A549 (cell line): ENCODE measurements at regions not wholly inside any gene's neighbourhood (a gene's known extent, or its start where the extent isn't known, plus 50 kb on each side); places are given as distances from the start of the nearest gene placed in this dataset.

Source experiments
- ATAC-seq, 2 experiments: fragments of 200-7000 bp in 1 of 2; fragments of >200 bp in 1 of 2; cut with Nextera tagmentation in 1 of 2; cut with Tn5 transposase in 1 of 2; 3 replicates each; pipeline versions ENCODE4 v1.8.0 to v1.9.1; 2018 to 2020; ENCODE audit warnings: mild to moderate bottlenecking in 1 of 2, moderate library complexity in 1 of 2
- CTCF ChIA-PET: fragments of 300-600 bp; sonication (Branson Sonifier 250); formaldehyde crosslinking; extraction: SDS; loops from one replicate; lab custom pipeline; 2021; ENCODE audit warnings: antibody characterized with exemption, inconsistent platforms; lab: Yijun Ruan, JAX
- POLR2A ChIA-PET: fragments of 350-600 bp; formaldehyde crosslinking; extraction: SDS; loops from one replicate; lab custom pipeline; 2021; ENCODE audit warnings: antibody characterized with exemption, inconsistent platforms; lab: Yijun Ruan, JAX
- DNase-seq, 2 experiments: peaks; one replicate each; pipeline versions ENCODE4 v3.0.0 to v3.0.0-alpha.2; 2011 to 2016; ENCODE audit warnings: low read depth in 1 of 2, low spot score in 1 of 2
- FAIRE-seq: peaks from 2 replicates; lab custom pipeline; 2011; peaks lifted over from hg19 to GRCh38; lab: Jason Lieb, UNC
- H3K27ac ChIP-seq, 2 experiments: fragments of >200 bp; sonication (Bioruptor Twin); formaldehyde crosslinking; 3 replicates each; pipeline ENCODE4 v1.5.1; 2016 to 2017
- H3K4me1 ChIP-seq: fragments of >200 bp; sonication (Bioruptor Twin); formaldehyde crosslinking; 3 replicates; pipeline ENCODE4 v1.6.1; 2016
- H3K4me2 ChIP-seq: fragments of >200 bp; sonication (Bioruptor Twin); formaldehyde crosslinking; 3 replicates; pipeline ENCODE4 v1.6.1; 2016
- H3K4me3 ChIP-seq: fragments of >200 bp; sonication (Bioruptor Twin); formaldehyde crosslinking; 3 replicates; pipeline ENCODE4 v1.5.1; 2016
- H3K9me3 ChIP-seq: fragments of >200 bp; sonication (Bioruptor Twin); formaldehyde crosslinking; 3 replicates; pipeline ENCODE4 v1.6.1; 2016
- BHLHE40 ChIP-seq: IDR thresholded peaks from 2 replicates; pipeline ENCODE4 v1.6.1; 2012; ENCODE audit warnings: low read depth, low read length, inconsistent platforms
- CBX8 ChIP-seq: fragments of 200-600 bp; sonication (generic); IDR thresholded peaks from 2 replicates; pipeline ENCODE4 v1.6.1; 2016
- CHD4 ChIP-seq: fragments of 200-600 bp; sonication (generic); IDR thresholded peaks from 2 replicates; pipeline ENCODE4 v1.6.1; 2016; ENCODE audit warnings: antibody characterized with exemption, mild to moderate bottlenecking, borderline replicate concordance
- EHF ChIP-seq: fragments of 250-450 bp; sonication (Bioruptor Pico); IDR thresholded peaks from 2 replicates; pipeline ENCODE4 v1.5.0; 2020; ENCODE audit warnings: mild to moderate bottlenecking
- EP300 ChIP-seq, 2 experiments: fragments of >200 bp; sonication (Bioruptor Twin); formaldehyde crosslinking; IDR thresholded peaks; 2 replicates in 1 of 2; 3 replicates in 1 of 2; pipeline ENCODE4 v1.6.1; 2016 to 2017
- HEYL ChIP-seq: fragments of 250-450 bp; sonication (Bioruptor Pico); IDR thresholded peaks from 2 replicates; pipeline ENCODE4 v1.8.0; 2021; ENCODE audit warnings: mild to moderate bottlenecking, moderate library complexity
- HOXA7 ChIP-seq: fragments of 250-450 bp; sonication (Bioruptor Pico); IDR thresholded peaks from 2 replicates; pipeline ENCODE4 v1.5.0; 2020; ENCODE audit warnings: mild to moderate bottlenecking, moderate library complexity
- JUN ChIP-seq, 2 experiments: fragments of >200 bp; sonication (Bioruptor Twin); formaldehyde crosslinking; IDR thresholded peaks; 2 replicates in 1 of 2; 3 replicates in 1 of 2; pipeline ENCODE4 v1.6.1; 2016 to 2017
- JUNB ChIP-seq: fragments of >200 bp; sonication (Bioruptor Twin); formaldehyde crosslinking; IDR thresholded peaks from 2 replicates; pipeline ENCODE4 v1.6.1; 2016
- KDM1A ChIP-seq: fragments of 200-600 bp; sonication (generic); IDR thresholded peaks from 2 replicates; pipeline ENCODE4 v1.6.1; 2016; ENCODE audit warnings: low read depth, mild to moderate bottlenecking
- MAFK ChIP-seq: fragments of 450-650 bp; IDR thresholded peaks from 2 replicates; pipeline ENCODE4 v1.6.1; 2014; ENCODE audit not compliant: partially characterized antibody
- MAZ ChIP-seq: fragments of 150-350 bp; IDR thresholded peaks from 2 replicates; pipeline ENCODE4 v1.6.1; 2014; ENCODE audit warnings: antibody characterized with exemption, low read depth, low read length, borderline replicate concordance
- NFE2L2 ChIP-seq: fragments of 150-350 bp; conservative IDR thresholded peaks from 2 replicates; pipeline ENCODE4 v1.6.1; 2014; ENCODE audit warnings: low read length
- NR3C1 ChIP-seq: fragments of >200 bp; sonication (Bioruptor Twin); formaldehyde crosslinking; IDR thresholded peaks from 3 replicates; pipeline ENCODE4 v1.6.1; 2017
- POLR2AphosphoS2 ChIP-seq: conservative IDR thresholded peaks from 2 replicates; pipeline ENCODE4 v1.6.1; 2012; ENCODE audit warnings: low read length, improper control_type of control experiment, inconsistent platforms
- RCOR1 ChIP-seq: fragments of 150-350 bp; IDR thresholded peaks from 2 replicates; pipeline ENCODE4 v1.6.1; 2014; ENCODE audit warnings: antibody characterized with exemption, low read length, low read depth
- RFX5 ChIP-seq: fragments of 450-650 bp; IDR thresholded peaks from 2 replicates; pipeline ENCODE4 v1.7.1; 2014; ENCODE audit warnings: antibody characterized with exemption, mild to moderate bottlenecking, moderate library complexity
- SMC3 ChIP-seq: fragments of >200 bp; sonication (Bioruptor Twin); formaldehyde crosslinking; IDR thresholded peaks from 3 replicates; pipeline ENCODE4 v1.6.1; 2018; ENCODE audit warnings: inconsistent platforms
- SREBF2 ChIP-seq: fragments of 450-650 bp; IDR thresholded peaks from 2 replicates; pipeline ENCODE4 v1.6.1; 2014; ENCODE audit warnings: mild to moderate bottlenecking, moderate library complexity
- TFCP2L1 ChIP-seq: fragments of 250-450 bp; sonication (Bioruptor Pico); IDR thresholded peaks from 2 replicates; pipeline ENCODE4 v1.5.0; 2021; ENCODE audit warnings: mild to moderate bottlenecking
- ZSCAN20 ChIP-seq: fragments of 250-450 bp; sonication (Bioruptor Pico); IDR thresholded peaks from 2 replicates; pipeline ENCODE4 v1.8.0; 2022; ENCODE audit warnings: mild to moderate bottlenecking, moderate library complexity
- WGBS: methylation state at CpG from one replicate; pipeline ENCODE4 v1.1.6; 2017; ENCODE audit errors: missing lambda C conversion rate; 5-methylcytosine and 5-hydroxymethylcytosine counted together
- TF ChIP-seq, protein P1 (sequence below): fragments of 250-450 bp; sonication (Bioruptor Pico); IDR thresholded peaks from 2 replicates; pipeline ENCODE4 v1.5.0; 2020; ENCODE audit warnings: low read depth, mild to moderate bottlenecking, moderate library complexity
- TF ChIP-seq, protein P2 (sequence below): IDR thresholded peaks from 2 replicates; pipeline ENCODE4 v1.6.1; 2012
- TF ChIP-seq, protein P3 (sequence below): fragments of 250-450 bp; sonication (Bioruptor Pico); IDR thresholded peaks from 2 replicates; pipeline ENCODE4 v1.5.0; 2021; ENCODE audit warnings: mild to moderate bottlenecking, moderate library complexity, borderline replicate concordance
- TF ChIP-seq, protein P4 (sequence below): fragments of 450-650 bp; IDR thresholded peaks from 2 replicates; pipeline ENCODE4 v1.6.1; 2014; ENCODE audit warnings: antibody characterized with exemption

DNA sequence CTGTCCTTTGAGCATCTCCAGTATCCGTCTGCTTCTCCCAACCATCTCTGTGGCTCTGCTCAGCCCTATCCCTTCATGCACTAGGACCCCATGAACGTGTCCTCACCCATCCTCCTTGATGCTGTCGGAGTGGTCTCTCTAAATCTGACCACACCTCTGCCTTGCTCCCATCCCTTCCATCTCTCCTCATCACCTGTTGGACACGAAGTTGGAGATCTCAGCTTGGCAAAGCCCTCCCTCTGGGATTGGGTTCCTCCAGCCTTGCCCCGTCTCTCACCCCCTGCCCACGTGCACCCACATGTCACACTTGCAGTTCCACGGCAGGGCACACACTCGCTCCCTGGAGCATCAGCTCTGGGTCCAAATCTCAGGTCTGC lies 135.7 kb downstream of the ACTL8 start:
- ChIA-PET POLR2A (no interaction called here), CTCF (no interaction called here)
- no peak overlapping the region for H3K27ac ChIP-seq
- H3K4me3 ChIP-seq, result no peak overlapping the region
- no peak for DNase-seq
- 11% methylated on average over 3 of the region's 8 CpGs for WGBS
- no peak for FAIRE-seq
- TF ChIP-seq TFCP2L1 (CRISPR knock-in tag) (no peak), HEYL (CRISPR knock-in tag) (no peak), NR3C1 (no peak), JUN (IDR thresholded peaks at IDR 0.05) (no peak)
- H3K4me1 ChIP-seq, result 0 out of 3 replicates have a peak, but pooled peaks cover 2% of the 10 kb centered on the region
- H3K4me2 ChIP-seq, result no peak overlapping the region
- ATAC-seq, result no peak
- H3K9me3 ChIP-seq, result no peaks in the 10 kb centered on the region

DNA sequence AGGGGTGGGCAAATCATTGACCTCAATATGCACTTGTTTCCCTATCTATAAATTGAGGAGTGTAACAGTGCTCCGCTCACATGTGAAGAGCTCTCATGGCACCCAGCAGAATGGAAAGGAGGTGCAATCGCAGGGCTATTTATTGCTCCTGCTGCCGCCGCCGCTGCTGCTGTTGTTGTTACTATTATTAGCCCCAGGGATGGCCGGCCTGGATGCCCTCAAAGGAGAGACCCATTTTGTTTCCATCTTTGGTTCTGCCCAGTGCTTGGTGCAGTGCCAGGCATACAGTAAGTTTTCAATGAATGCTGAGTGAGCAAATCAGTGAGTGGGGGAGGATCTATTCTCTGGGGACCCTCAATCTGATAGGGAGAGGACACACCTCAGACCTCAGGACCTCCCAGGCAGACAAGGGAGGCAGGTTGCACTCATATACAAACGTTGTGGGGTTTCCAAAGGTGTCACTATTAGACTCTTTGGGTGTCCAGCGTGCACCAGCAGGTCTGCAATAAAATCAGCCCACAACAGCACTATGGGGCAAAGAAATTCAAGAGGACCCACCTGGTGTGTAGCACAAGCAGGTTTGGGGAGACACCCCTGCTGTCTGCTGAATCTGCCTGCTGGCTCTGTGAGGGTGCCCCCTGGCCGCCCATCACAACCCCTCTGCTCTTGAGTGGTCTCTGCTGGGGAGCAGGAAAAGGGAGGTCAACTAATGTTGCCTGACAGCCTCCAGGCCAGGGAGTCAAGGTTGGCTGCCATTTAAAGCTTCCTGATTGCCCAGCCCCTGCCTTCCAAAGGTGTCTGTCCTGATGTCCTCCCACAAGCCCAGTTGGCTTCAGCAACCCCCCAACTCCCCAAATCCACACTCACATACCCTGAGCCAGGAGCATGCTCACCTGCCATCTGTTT lies 136.3 kb downstream of the ACTL8 start:
- WGBS, result 13% methylated on average over 9 of the region's 9 CpGs
- POLR2A ChIA-PET, result no interaction called here
- no peak for FAIRE-seq
- no peak for DNase-seq
- TF ChIP-seq MAFK, result peak; percentile 19
- TF ChIP-seq, protein P1, sequence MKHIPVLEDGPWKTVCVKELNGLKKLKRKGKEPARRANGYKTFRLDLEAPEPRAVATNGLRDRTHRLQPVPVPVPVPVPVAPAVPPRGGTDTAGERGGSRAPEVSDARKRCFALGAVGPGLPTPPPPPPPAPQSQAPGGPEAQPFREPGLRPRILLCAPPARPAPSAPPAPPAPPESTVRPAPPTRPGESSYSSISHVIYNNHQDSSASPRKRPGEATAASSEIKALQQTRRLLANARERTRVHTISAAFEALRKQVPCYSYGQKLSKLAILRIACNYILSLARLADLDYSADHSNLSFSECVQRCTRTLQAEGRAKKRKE (CRISPR knock-in tag), result no peak
- TF ChIP-seq SMC3, result no peak
- TF ChIP-seq POLR2AphosphoS2, result no peak
- TF ChIP-seq EHF (CRISPR knock-in tag), result no peak
- no peak for ATAC-seq
- no peak overlapping the region for H3K27ac ChIP-seq
- H3K4me3 ChIP-seq, result no peak overlapping the region
- no peak overlapping the region for H3K4me2 ChIP-seq
- H3K4me1 ChIP-seq, result 0 out of 3 replicates have a peak, but pooled peaks cover 2% of the 10 kb centered on the region
- no peaks in the 10 kb centered on the region for H3K9me3 ChIP-seq
- CTCF ChIA-PET, result interaction anchor here (1.2 kb wide), 1 partner anchor 29 kb away, joined by 4 read pairs; no protein-coding TSS in a partner anchor

DNA sequence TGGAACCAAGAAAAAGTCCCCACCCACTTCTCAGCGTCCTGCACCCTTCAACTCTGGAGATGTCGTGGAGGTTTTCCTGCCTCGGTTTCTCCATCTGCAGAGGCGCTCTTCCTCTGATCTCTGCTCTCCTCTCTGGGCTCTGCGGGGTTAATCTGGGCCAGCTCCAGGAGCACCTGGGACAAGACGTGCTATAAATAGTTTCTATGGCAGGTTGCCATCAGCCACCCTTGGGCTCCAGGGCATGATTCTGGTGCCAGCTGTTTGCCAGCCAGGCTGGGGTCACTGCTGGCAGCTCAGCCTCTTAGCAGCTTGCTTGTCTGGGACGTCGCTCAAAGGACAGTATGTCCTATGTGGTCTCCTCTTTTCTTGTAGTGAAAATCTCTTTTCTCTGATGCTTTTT lies 137.1 kb downstream of the ACTL8 start:
- 53% methylated on average over 7 of the region's 8 CpGs for WGBS
- DNase-seq (no peak), FAIRE-seq (no peak), ATAC-seq (no peak)
- Histone ChIP-seq H3K4me3 (no peak overlapping the region), H3K9me3 (no peaks in the 10 kb centered on the region), H3K4me1 (0 out of 3 replicates have a peak, but pooled peaks cover 2% of the 10 kb centered on the region), H3K4me2 (no peak overlapping the region), H3K27ac (no peak overlapping the region)
- CTCF ChIA-PET, result interaction anchor here (1.2 kb wide), 1 partner anchor 29 kb away, joined by 4 read pairs; no protein-coding TSS in a partner anchor
- TF ChIP-seq, protein P2, sequence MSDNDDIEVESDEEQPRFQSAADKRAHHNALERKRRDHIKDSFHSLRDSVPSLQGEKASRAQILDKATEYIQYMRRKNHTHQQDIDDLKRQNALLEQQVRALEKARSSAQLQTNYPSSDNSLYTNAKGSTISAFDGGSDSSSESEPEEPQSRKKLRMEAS, result no peak
- no peak for TF ChIP-seq ZSCAN20 (CRISPR knock-in tag)
- TF ChIP-seq, protein P3, sequence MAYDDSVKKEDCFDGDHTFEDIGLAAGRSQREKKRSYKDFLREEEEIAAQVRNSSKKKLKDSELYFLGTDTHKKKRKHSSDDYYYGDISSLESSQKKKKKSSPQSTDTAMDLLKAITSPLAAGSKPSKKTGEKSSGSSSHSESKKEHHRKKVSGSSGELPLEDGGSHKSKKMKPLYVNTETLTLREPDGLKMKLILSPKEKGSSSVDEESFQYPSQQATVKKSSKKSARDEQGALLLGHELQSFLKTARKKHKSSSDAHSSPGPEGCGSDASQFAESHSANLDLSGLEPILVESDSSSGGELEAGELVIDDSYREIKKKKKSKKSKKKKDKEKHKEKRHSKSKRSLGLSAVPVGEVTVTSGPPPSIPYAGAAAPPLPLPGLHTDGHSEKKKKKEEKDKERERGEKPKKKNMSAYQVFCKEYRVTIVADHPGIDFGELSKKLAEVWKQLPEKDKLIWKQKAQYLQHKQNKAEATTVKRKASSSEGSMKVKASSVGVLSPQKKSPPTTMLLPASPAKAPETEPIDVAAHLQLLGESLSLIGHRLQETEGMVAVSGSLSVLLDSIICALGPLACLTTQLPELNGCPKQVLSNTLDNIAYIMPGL (CRISPR knock-in tag), result no peak
- no peak for TF ChIP-seq RCOR1
- TF ChIP-seq CBX8, result no peak
- TF ChIP-seq EP300 (IDR thresholded peaks at IDR 0.05), result no peak
- TF ChIP-seq BHLHE40, result no peak
- TF ChIP-seq JUN (IDR thresholded peaks at IDR 0.05), result no peak
- TF ChIP-seq CHD4, result no peak
- TF ChIP-seq TFCP2L1 (CRISPR knock-in tag), result no peak
- no peak for TF ChIP-seq HOXA7 (CRISPR knock-in tag)
- TF ChIP-seq SREBF2, result no peak
- TF ChIP-seq MAZ, result no peak
- TF ChIP-seq NFE2L2, result no peak
- TF ChIP-seq HEYL (CRISPR knock-in tag), result no peak
- no peak for TF ChIP-seq RFX5
- TF ChIP-seq JUNB, result no peak
- TF ChIP-seq SMC3, result no peak
- TF ChIP-seq, protein P4, sequence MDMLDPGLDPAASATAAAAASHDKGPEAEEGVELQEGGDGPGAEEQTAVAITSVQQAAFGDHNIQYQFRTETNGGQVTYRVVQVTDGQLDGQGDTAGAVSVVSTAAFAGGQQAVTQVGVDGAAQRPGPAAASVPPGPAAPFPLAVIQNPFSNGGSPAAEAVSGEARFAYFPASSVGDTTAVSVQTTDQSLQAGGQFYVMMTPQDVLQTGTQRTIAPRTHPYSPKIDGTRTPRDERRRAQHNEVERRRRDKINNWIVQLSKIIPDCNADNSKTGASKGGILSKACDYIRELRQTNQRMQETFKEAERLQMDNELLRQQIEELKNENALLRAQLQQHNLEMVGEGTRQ, result no peak
- no peak for TF ChIP-seq KDM1A
- POLR2A ChIA-PET, result no interaction called here
